HCT116 (cell line): ENCODE measurements at regions not wholly inside any gene's neighbourhood (a gene's known extent, or its start where the extent isn't known, plus 50 kb on each side); places are given as distances from the start of the nearest gene placed in this dataset.

ENCODE experiments used
- ATAC-seq: fragments of 200-7000 bp; cut with Tn5 transposase; 2 replicates; pipeline ENCODE4 v1.9.1; 2020; ENCODE audit warnings: mild to moderate bottlenecking, moderate library complexity
- BruUV-seq: library from RNA; stranded (reverse); fragments of 400-500 nt; replicated peaks from 2 replicates; lab custom pipeline; 2021; lab: Mats Ljungman, UMichigan
- CTCF ChIA-PET: fragments of 300-600 bp; sonication (Branson Sonifier 250); formaldehyde crosslinking; loops from one replicate; lab custom pipeline; 2021; ENCODE audit warnings: antibody characterized with exemption; lab: Charles Lee
- POLR2A ChIA-PET: fragments of 300-600, 350-600 bp; sonication (Branson Sonifier 250); formaldehyde crosslinking; loops from one replicate; lab custom pipeline; 2021; ENCODE audit warnings: antibody characterized with exemption; lab: Charles Lee
- RAD21 ChIA-PET, 2 experiments: fragments of 300-600 bp; sonication (Branson Sonifier 250); formaldehyde crosslinking; loops; one replicate each; lab custom pipeline; 2023; ENCODE audit warnings: low total read pairs in 2 of 2; ENCODE audit not compliant: uncharacterized antibody in 2 of 2, unreplicated experiment in 2 of 2, low non-redundant PET in 1 of 2; lab: Charles Lee
- DNase-seq: peaks from one replicate; pipeline ENCODE4 v3.0.0-alpha.2; 2010; ENCODE audit warnings: low read depth, low spot score
- H2AFZ ChIP-seq: fragments of 200-600 bp; shearing (Covaris generic), sonication (generic); 2 replicates; pipeline ENCODE4 v1.6.1; 2017; ENCODE audit warnings: low read depth, mixed run types, mixed read lengths, antibody characterized with exemption, low read length; ENCODE audit not compliant: poor library complexity, severe bottlenecking
- H3K27ac ChIP-seq: 2 replicates; pipeline ENCODE4 v1.5.1; 2012; ENCODE audit warnings: low read depth, low read length
- H3K27me3 ChIP-seq: fragments of 200-600 bp; sonication (generic); 2 replicates; pipeline ENCODE4 v1.6.1; 2016; ENCODE audit warnings: mixed run types, low read length, mixed read lengths; ENCODE audit not compliant: insufficient read depth
- H3K36me3 ChIP-seq, 2 experiments: fragments of 200-500 bp in 1 of 2; fragments of 200-600 bp in 1 of 2; sonication (Bioruptor generic) in 1 of 2; sonication (generic) in 1 of 2; 2 replicates each; pipeline versions ENCODE4 v1.5.1 to v1.6.1; 2014 to 2016; ENCODE audit warnings: low read length in 2 of 2, inconsistent platforms in 1 of 2, mixed read lengths in 1 of 2, mixed run types in 1 of 2; ENCODE audit not compliant: insufficient read depth in 2 of 2, control insufficient read depth in 1 of 2
- H3K4me1 ChIP-seq, 2 experiments: fragments of 200-600 bp in 1 of 2; sonication (generic) in 1 of 2; 2 replicates each; pipeline versions ENCODE4 v1.5.1 to v1.6.1; 2012 to 2017; ENCODE audit warnings: low read length in 2 of 2, inconsistent platforms in 1 of 2, mild to moderate bottlenecking in 1 of 2, mixed read lengths in 1 of 2, mixed run types in 1 of 2, moderate library complexity in 1 of 2; ENCODE audit not compliant: insufficient read depth in 2 of 2, control insufficient read depth in 1 of 2
- H3K4me2 ChIP-seq: fragments of 200-600 bp; sonication (generic); 2 replicates; pipeline ENCODE4 v1.6.1; 2017; ENCODE audit warnings: mixed run types, low read length, mixed read lengths
- H3K4me3 ChIP-seq, 2 experiments: fragments of 200-600 bp in 1 of 2; sonication (generic) in 1 of 2; replicated peaks in 1 of 2; 2 replicates each; pipeline ENCODE4 v1.5.1; 2011 to 2016; ENCODE audit warnings: low read length in 2 of 2, control low read depth in 1 of 2, low read depth in 1 of 2, mild to moderate bottlenecking in 1 of 2, mixed read lengths in 1 of 2, mixed run types in 1 of 2
- H3K79me2 ChIP-seq: fragments of 200-600 bp; sonication (generic); 2 replicates; pipeline ENCODE4 v1.6.1; 2017; ENCODE audit warnings: mild to moderate bottlenecking, mixed run types, low read length, moderate library complexity, mixed read lengths; ENCODE audit not compliant: insufficient read depth
- H3K9ac ChIP-seq: fragments of 200-600 bp; sonication (generic); 2 replicates; pipeline ENCODE4 v1.6.1; 2016; ENCODE audit warnings: low read length, mixed read lengths
- H3K9me2 ChIP-seq: fragments of 200-600 bp; sonication (generic), shearing (Covaris generic); 2 replicates; pipeline ENCODE4 v1.6.1; 2017; ENCODE audit warnings: mixed run types, mild to moderate bottlenecking, moderate library complexity; ENCODE audit not compliant: insufficient read depth
- H3K9me3 ChIP-seq, 2 experiments: fragments of 200-500 bp in 1 of 2; fragments of 200-600 bp in 1 of 2; sonication (Bioruptor generic) in 1 of 2; sonication (generic) in 1 of 2; 2 replicates each; pipeline ENCODE4 v1.6.1; 2014 to 2017; ENCODE audit warnings: low read length in 2 of 2, mixed read lengths in 2 of 2, inconsistent platforms in 1 of 2, low read depth in 1 of 2, mild to moderate bottlenecking in 1 of 2, mixed run types in 1 of 2, moderate library complexity in 1 of 2; ENCODE audit not compliant: control insufficient read depth in 1 of 2, insufficient read depth in 1 of 2
- H4K20me1 ChIP-seq: fragments of 200-600 bp; sonication (generic), shearing (Covaris generic); 2 replicates; pipeline ENCODE4 v1.6.1; 2017; ENCODE audit warnings: mixed run types, mild to moderate bottlenecking, moderate library complexity; ENCODE audit not compliant: insufficient read depth
- ATF3 ChIP-seq: IDR thresholded peaks from 2 replicates; pipeline ENCODE4 v1.6.1; 2012
- CBX3 ChIP-seq: IDR thresholded peaks from 2 replicates; pipeline ENCODE4 v1.6.1; 2012; ENCODE audit warnings: low read depth
- CEBPB ChIP-seq: IDR thresholded peaks from 2 replicates; pipeline ENCODE4 v1.6.1; 2012; ENCODE audit warnings: low read depth
- CTCF ChIP-seq, 3 experiments: fragments of 200-600 bp in 1 of 3; sonication (generic) in 1 of 3; IDR thresholded peaks in 2 of 3; conservative IDR thresholded peaks in 1 of 3; 2 replicates each; pipeline ENCODE4 v1.5.1; 2012 to 2017; ENCODE audit warnings: low read depth in 2 of 3, low read length in 2 of 3, antibody characterized with exemption in 1 of 3, borderline replicate concordance in 1 of 3, control low read depth in 1 of 3, mild to moderate bottlenecking in 1 of 3, mixed read lengths in 1 of 3, mixed run types in 1 of 3, moderate library complexity in 1 of 3; ENCODE audit not compliant: insufficient read depth in 1 of 3
- EGR1 ChIP-seq: IDR thresholded peaks from 2 replicates; pipeline ENCODE4 v1.6.1; 2012; ENCODE audit warnings: low read depth
- ELF1 ChIP-seq: IDR thresholded peaks from 2 replicates; pipeline ENCODE4 v1.6.1; 2012; ENCODE audit warnings: low read depth, borderline replicate concordance
- EZH2 ChIP-seq: fragments of 200-600 bp; sonication (generic); IDR thresholded peaks from 2 replicates; pipeline ENCODE4 v1.6.1; 2017; ENCODE audit warnings: antibody characterized with exemption, mixed run types
- EZH2phosphoT487 ChIP-seq: fragments of 200-600 bp; IDR thresholded peaks from 2 replicates; pipeline ENCODE4 v1.6.1; 2018; ENCODE audit warnings: antibody characterized with exemption, borderline replicate concordance
- FOSL1 ChIP-seq: IDR thresholded peaks from 2 replicates; pipeline ENCODE4 v1.6.1; 2012; ENCODE audit warnings: low read depth
- JUND ChIP-seq: IDR thresholded peaks from 2 replicates; pipeline ENCODE4 v1.6.1; 2012
- MAX ChIP-seq: IDR thresholded peaks from 2 replicates; pipeline ENCODE4 v1.6.1; 2012
- RAD21 ChIP-seq: IDR thresholded peaks from 2 replicates; pipeline ENCODE4 v1.6.1; 2012; ENCODE audit warnings: low read depth, mild to moderate bottlenecking
- SIN3A ChIP-seq: IDR thresholded peaks from 2 replicates; pipeline ENCODE4 v1.6.1; 2012; ENCODE audit warnings: low read depth
- SP1 ChIP-seq: IDR thresholded peaks from 2 replicates; pipeline ENCODE4 v1.6.1; 2012; ENCODE audit warnings: low read depth
- TCF7L2 ChIP-seq: IDR thresholded peaks from 2 replicates; pipeline ENCODE4 v1.7.0; 2011; ENCODE audit warnings: borderline replicate concordance, inconsistent platforms; ENCODE audit not compliant: insufficient read depth, insufficient read length; ENCODE audit errors: extremely low read depth
- YY1 ChIP-seq: IDR thresholded peaks from 2 replicates; pipeline ENCODE4 v1.6.1; 2011; ENCODE audit warnings: low read length, low read depth, moderate library complexity, mild to moderate bottlenecking; ENCODE audit not compliant: insufficient replicate concordance; ENCODE audit errors: extremely low read depth
- ZFX ChIP-seq: fragments of 450-650 bp; IDR thresholded peaks from 2 replicates; pipeline ENCODE4 v1.6.1; 2017
- ZNF274 ChIP-seq: fragments of 200-500 bp; sonication (Bioruptor generic); IDR thresholded peaks from 2 replicates; pipeline ENCODE4 v1.6.1; 2014; ENCODE audit warnings: mild to moderate bottlenecking, low read depth, low read length, inconsistent platforms
- intact Hi-C: fragments of 100-400 bp; cut with micrococcal nuclease; formaldehyde crosslinking; loops from 2 replicates; pipeline ENCODE4 v1.10.0; 2022
- TF ChIP-seq, protein P1 (sequence below): IDR thresholded peaks from 2 replicates; pipeline ENCODE4 v1.6.1; 2012; ENCODE audit warnings: low read depth

DNA sequence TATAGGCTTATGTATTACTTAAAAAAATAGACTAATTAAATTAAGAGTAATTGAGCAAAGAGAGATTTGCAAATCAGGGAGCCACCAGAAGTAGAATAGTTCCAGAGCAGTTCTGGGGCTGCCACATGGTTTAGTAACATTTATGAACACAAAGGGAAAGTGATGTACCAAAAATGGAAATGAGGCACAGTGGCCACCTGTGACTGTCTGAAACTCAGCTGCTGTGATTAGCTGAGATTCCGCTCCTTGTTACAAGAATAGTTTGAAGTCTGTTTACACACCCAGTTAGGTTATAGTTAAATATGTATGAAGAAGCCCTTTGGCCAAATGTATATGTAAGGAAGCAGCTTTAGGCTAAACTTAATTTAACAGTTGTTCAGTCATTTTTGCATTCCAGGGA, 901.5 kb upstream of the CHORDC1 start:
- POLR2A ChIA-PET: no interaction called here
- H2AFZ ChIP-seq: no peak overlapping the region
- H3K27ac ChIP-seq: no peak overlapping the region
- H3K9me3 ChIP-seq: peaks cover 6 to 25% of the 10 kb centered on the region in 2 experiments; a peak in 2 of 4 replicates
- no peak overlapping the region for H3K4me2 ChIP-seq
- no peak for TF ChIP-seq RAD21
- no peak for TF ChIP-seq SIN3A
- TF ChIP-seq CEBPB: no peak
- TF ChIP-seq YY1: no peak
- no peak for TF ChIP-seq TCF7L2
- no peak for TF ChIP-seq ATF3
- no peak for TF ChIP-seq JUND
- no peak for TF ChIP-seq FOSL1
- no peak for TF ChIP-seq ZNF274
- no peak for TF ChIP-seq ELF1
- no peak for TF ChIP-seq SP1
- TF ChIP-seq, protein P1, sequence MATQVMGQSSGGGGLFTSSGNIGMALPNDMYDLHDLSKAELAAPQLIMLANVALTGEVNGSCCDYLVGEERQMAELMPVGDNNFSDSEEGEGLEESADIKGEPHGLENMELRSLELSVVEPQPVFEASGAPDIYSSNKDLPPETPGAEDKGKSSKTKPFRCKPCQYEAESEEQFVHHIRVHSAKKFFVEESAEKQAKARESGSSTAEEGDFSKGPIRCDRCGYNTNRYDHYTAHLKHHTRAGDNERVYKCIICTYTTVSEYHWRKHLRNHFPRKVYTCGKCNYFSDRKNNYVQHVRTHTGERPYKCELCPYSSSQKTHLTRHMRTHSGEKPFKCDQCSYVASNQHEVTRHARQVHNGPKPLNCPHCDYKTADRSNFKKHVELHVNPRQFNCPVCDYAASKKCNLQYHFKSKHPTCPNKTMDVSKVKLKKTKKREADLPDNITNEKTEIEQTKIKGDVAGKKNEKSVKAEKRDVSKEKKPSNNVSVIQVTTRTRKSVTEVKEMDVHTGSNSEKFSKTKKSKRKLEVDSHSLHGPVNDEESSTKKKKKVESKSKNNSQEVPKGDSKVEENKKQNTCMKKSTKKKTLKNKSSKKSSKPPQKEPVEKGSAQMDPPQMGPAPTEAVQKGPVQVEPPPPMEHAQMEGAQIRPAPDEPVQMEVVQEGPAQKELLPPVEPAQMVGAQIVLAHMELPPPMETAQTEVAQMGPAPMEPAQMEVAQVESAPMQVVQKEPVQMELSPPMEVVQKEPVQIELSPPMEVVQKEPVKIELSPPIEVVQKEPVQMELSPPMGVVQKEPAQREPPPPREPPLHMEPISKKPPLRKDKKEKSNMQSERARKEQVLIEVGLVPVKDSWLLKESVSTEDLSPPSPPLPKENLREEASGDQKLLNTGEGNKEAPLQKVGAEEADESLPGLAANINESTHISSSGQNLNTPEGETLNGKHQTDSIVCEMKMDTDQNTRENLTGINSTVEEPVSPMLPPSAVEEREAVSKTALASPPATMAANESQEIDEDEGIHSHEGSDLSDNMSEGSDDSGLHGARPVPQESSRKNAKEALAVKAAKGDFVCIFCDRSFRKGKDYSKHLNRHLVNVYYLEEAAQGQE: no peak
- TF ChIP-seq EZH2phosphoT487: no peak
- TF ChIP-seq MAX: no peak
- no peak for TF ChIP-seq ZFX
- TF ChIP-seq EGR1: no peak
- no peak for TF ChIP-seq EZH2
- no peak for TF ChIP-seq CBX3
- no peak for TF ChIP-seq CTCF (IDR thresholded peaks at IDR 0.05 in 2 of 3, conservative IDR thresholded peaks at IDR 0.05 in 1 of 3; ENCODE audit: borderline replicate concordance in 1 of 3, insufficient read depth in 1 of 3, low read depth in 2 of 3, low read length in 2 of 3)
- RAD21 ChIA-PET: no interaction called here
- H3K9me2 ChIP-seq: no peaks in the 10 kb centered on the region
- H3K79me2 ChIP-seq: no peaks in the 10 kb centered on the region
- no peak overlapping the region for H3K9ac ChIP-seq
- no peaks in the 10 kb centered on the region for H3K27me3 ChIP-seq
- ATAC-seq: no peak
- H4K20me1 ChIP-seq: no peaks in the 10 kb centered on the region
- DNase-seq: no peak
- CTCF ChIA-PET: no interaction called here
- no peaks in the 10 kb centered on the region for H3K36me3 ChIP-seq
- H3K4me3 ChIP-seq: no peak overlapping the region
- no peaks in the 10 kb centered on the region for H3K4me1 ChIP-seq
- intact Hi-C loops: no loop called here
- no TSS peak for BruUV-seq
